PFSK-1 (cell line): ENCODE measurements at regions not wholly inside any gene's neighbourhood (a gene's known extent, or its start where the extent isn't known, plus 50 kb on each side); places are given as distances from the start of the nearest gene placed in this dataset.

Source experiments
- POLR2AphosphoS5 ChIP-seq: IDR thresholded peaks from 2 replicates; pipeline ENCODE4 v1.6.1; 2012; ENCODE audit warnings: low read depth, mild to moderate bottlenecking, control low read depth, low read length, moderate library complexity
- SIN3A ChIP-seq: IDR thresholded peaks from 2 replicates; pipeline ENCODE4 v1.6.1; 2012; ENCODE audit warnings: mild to moderate bottlenecking, low read length, moderate library complexity, borderline replicate concordance; ENCODE audit not compliant: insufficient read depth
- TAF1 ChIP-seq: IDR thresholded peaks from 2 replicates; pipeline ENCODE4 v1.6.1; 2012; ENCODE audit warnings: low read length, control low read depth, borderline replicate concordance; ENCODE audit not compliant: insufficient read depth

DNA sequence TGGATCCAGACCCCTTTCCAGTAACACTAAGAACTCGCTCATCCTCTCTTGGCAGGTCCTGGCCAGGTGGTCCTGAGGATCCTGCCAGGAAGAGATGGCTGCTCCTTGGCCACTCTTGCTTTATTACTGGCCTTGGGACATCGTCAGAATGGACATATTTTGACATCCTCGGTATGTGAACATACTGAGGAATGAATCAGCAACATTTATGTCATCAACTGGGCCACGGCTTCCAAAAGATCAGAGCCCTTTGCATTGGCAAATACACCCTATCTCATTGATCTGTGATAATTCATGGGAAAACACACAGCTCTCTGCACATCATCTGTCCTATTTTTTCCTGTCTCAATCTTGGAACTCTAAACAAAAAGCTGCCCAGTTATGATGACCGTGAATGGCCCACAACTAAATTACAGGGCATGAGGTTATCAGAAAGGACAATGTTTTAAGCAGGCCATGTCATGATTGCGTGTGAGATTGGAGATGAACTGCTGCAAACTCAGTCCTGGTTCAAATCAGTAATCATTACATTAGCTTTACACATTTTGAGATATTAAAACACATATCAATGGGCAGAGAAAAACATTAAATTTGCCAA lies 1325.8 kb downstream of the AACS start:
- no peak for TF ChIP-seq SIN3A
- no peak for TF ChIP-seq POLR2AphosphoS5
- no peak for TF ChIP-seq TAF1
